ENCODE measurements at regions not wholly inside any gene's neighbourhood (a gene's known extent, or its start where the extent isn't known, plus 50 kb on each side); places are given as distances from the start of the nearest gene placed in this dataset.

DNA sequence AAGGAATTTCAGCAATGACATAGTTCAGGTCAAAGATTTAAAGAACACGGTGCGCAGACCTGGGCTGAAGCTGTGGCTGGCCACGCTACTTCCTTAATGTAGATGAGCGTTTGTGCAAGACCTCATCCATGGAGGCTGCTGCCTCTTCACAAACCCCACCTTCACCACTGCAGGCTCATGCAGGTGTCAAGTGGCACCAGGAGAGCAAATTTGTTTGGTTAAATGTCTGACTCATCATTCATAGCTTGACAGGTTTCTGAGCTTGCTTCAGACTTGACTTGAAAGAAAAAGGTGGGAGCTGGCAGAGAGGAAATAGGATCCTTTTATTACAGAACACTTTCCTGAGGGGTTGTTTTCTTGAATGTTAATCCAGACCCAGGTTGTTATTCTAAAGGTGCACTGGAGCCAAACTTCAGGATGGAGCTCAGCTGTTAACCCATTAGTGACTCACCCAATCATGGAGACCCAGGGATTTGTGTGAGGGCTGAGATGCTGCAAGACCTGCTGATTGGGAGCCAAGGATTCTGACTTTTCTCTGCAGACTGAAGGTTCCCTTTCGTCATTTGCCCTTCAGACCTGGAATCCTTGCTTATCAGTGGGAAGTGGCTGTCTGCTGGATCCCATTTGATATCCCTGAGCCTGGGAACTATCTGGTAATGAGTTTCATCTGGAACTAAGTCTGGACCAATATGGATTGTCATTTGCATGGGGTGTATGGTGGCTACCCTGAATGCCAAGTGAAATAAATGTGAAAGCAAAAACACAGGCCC is 315.3 kb downstream of the PTTG2 start:
- ATAC-seq (ENCODE audit: low read depth) (no peak), DNase-seq (no peak)
- intact Hi-C loops (cut with micrococcal nuclease): no loop called here
- ChIA-PET POLR2A (no interaction called here), CTCF (no interaction called here)
- TF ChIP-seq, protein P1, sequence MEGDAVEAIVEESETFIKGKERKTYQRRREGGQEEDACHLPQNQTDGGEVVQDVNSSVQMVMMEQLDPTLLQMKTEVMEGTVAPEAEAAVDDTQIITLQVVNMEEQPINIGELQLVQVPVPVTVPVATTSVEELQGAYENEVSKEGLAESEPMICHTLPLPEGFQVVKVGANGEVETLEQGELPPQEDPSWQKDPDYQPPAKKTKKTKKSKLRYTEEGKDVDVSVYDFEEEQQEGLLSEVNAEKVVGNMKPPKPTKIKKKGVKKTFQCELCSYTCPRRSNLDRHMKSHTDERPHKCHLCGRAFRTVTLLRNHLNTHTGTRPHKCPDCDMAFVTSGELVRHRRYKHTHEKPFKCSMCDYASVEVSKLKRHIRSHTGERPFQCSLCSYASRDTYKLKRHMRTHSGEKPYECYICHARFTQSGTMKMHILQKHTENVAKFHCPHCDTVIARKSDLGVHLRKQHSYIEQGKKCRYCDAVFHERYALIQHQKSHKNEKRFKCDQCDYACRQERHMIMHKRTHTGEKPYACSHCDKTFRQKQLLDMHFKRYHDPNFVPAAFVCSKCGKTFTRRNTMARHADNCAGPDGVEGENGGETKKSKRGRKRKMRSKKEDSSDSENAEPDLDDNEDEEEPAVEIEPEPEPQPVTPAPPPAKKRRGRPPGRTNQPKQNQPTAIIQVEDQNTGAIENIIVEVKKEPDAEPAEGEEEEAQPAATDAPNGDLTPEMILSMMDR (IDR thresholded peaks at IDR 0.05): no peak
- no peaks in the 10 kb centered on the region for H3K36me3 Mint-ChIP-seq (ENCODE audit: low read depth)
- peaks cover 7% of the 10 kb centered on the region for H3K9me3 Mint-ChIP-seq
- H3K4me3 Mint-ChIP-seq: no peak overlapping the region
- no peaks in the 10 kb centered on the region for H3K4me1 Mint-ChIP-seq
- H3K27ac Mint-ChIP-seq: no peak overlapping the region
- H3K27me3 Mint-ChIP-seq: no peaks in the 10 kb centered on the region

GRCh38 chr4:38278255-38278654 is 318.1 kb downstream of the PTTG2 start:
- ChIA-PET CTCF (interaction anchor here (1.6 kb wide), 1 partner anchor 98 kb away, joined by 4 read pairs; no protein-coding TSS in a partner anchor), POLR2A (no interaction called here)
- no peaks in the 10 kb centered on the region for H3K36me3 Mint-ChIP-seq (ENCODE audit: low read depth)
- H3K27ac Mint-ChIP-seq: no peak overlapping the region
- DNase-seq: no peak
- H3K27me3 Mint-ChIP-seq: no peaks in the 10 kb centered on the region
- ATAC-seq (ENCODE audit: low read depth): no peak
- H3K9me3 Mint-ChIP-seq: peaks cover 7% of the 10 kb centered on the region
- intact Hi-C loops (cut with micrococcal nuclease): no loop called here
- H3K4me1 Mint-ChIP-seq: no peaks in the 10 kb centered on the region
- TF ChIP-seq, protein P1 (IDR thresholded peaks at IDR 0.05): no peak
- no peak overlapping the region for H3K4me3 Mint-ChIP-seq

GRCh38 chr4:38279077-38279476 is 318.9 kb downstream of the PTTG2 start:
- TF ChIP-seq, protein P1 (IDR thresholded peaks at IDR 0.05): no peak
- Mint-ChIP-seq H3K36me3 (ENCODE audit: low read depth) (no peaks in the 10 kb centered on the region), H3K27me3 (no peaks in the 10 kb centered on the region), H3K4me3 (no peak overlapping the region), H3K27ac (no peak overlapping the region), H3K9me3 (peaks cover 7% of the 10 kb centered on the region), H3K4me1 (no peaks in the 10 kb centered on the region)
- ChIA-PET CTCF (no interaction called here), POLR2A (no interaction called here)
- ATAC-seq (ENCODE audit: low read depth): no peak
- DNase-seq: no peak
- intact Hi-C loops (cut with micrococcal nuclease): no loop called here

DNA sequence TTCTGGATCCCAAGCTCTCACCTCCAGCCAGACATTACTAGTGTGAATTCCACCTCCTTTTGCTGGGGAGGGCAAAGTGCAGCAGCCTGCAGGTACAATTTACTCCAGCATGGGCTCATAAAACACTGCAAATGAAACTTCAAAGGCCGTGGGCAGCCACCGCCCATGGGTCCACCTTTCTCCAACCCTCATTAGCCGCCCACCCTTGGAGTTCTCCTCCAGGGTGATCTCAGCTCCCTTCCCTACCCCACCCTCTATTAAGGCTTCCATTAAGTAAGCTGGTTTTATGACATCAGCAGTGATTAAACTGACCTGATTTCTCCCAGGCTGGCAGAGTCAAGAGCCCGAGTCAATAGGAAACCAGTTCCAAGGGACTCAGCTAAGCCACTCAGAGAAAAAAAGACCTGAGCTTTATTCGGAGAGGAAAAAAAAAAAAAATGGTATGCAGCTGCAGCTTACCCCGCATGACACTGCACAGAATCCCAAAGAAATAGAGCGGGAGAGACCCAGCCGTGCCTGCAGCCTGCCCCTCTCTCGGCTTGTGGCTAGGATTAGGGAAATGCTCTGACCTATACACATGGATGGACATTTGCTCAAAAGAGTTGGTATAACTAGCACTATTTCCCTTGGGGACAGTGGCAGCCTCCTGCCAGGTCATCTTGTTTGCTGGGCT is 319.6 kb downstream of the PTTG2 start:
- ATAC-seq (ENCODE audit: low read depth): no peak
- ChIA-PET POLR2A (interaction anchor here (0.6 kb wide), 1 partner anchor 153 kb away, joined by 8 read pairs; no protein-coding TSS in a partner anchor), CTCF (interaction anchor here (0.7 kb wide), 1 partner anchor 30 kb away, joined by 4 read pairs; no protein-coding TSS in a partner anchor)
- Mint-ChIP-seq H3K27me3 (no peaks in the 10 kb centered on the region), H3K4me3 (no peak overlapping the region), H3K36me3 (ENCODE audit: low read depth) (no peaks in the 10 kb centered on the region), H3K27ac (no peak overlapping the region), H3K4me1 (no peaks in the 10 kb centered on the region), H3K9me3 (peaks cover 7% of the 10 kb centered on the region)
- intact Hi-C loops (cut with micrococcal nuclease): no loop called here
- TF ChIP-seq, protein P1 (IDR thresholded peaks at IDR 0.05): no peak
- no peak for DNase-seq

DNA sequence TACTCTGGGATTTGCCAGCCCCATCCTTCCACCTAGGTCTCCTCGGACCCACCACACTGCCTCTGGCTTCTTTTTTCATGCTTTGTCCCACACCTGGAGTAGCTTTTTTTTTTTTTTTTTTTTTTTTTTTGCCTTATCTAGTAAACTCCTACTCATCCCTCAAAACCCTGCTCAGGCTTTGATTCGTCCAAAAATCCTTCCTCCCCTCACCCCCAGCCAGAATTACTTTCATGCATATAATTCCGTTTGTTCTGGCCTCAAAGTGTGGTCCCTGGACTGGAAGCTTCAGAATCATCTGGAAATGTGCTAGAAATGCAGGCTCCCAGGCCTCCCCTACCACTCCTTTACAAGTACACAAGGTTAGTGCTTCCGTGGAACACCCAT is 320.1 kb downstream of the PTTG2 start:
- Mint-ChIP-seq H3K4me3 (no peak overlapping the region), H3K27me3 (no peaks in the 10 kb centered on the region), H3K4me1 (no peaks in the 10 kb centered on the region), H3K9me3 (peaks cover 7% of the 10 kb centered on the region), H3K27ac (no peak overlapping the region), H3K36me3 (ENCODE audit: low read depth) (no peaks in the 10 kb centered on the region)
- no peak for DNase-seq
- CTCF ChIA-PET: no interaction called here
- TF ChIP-seq, protein P1 (IDR thresholded peaks at IDR 0.05): no peak
- POLR2A ChIA-PET: interaction anchor here (0.6 kb wide), 1 partner anchor 153 kb away, joined by 8 read pairs; no protein-coding TSS in a partner anchor
- intact Hi-C loops (cut with micrococcal nuclease): no loop called here
- no peak for ATAC-seq (ENCODE audit: low read depth)
